Upper lobe of left lung (tissue), 4 donors: ENCODE measurements at regions not wholly inside any gene's neighbourhood (a gene's known extent, or its start where the extent isn't known, plus 50 kb on each side); places are given as distances from the start of the nearest gene placed in this dataset.

Experiments used
- CTCF ChIP-seq, 6 experiments: fragments of 450-650 bp in 4 of 6; fragments of 200-600 bp in 2 of 6; sonication (generic) in 2 of 6; IDR thresholded peaks; one replicate each; pipeline ENCODE4 v1.5.1; 2016 to 2019; ENCODE audit warnings: antibody characterized with exemption in 6 of 6
- EP300 ChIP-seq, 4 donors: sonication (generic); formaldehyde crosslinking; IDR thresholded peaks; one replicate each; pipeline ENCODE4 v1.5.1; 2017; ENCODE audit warnings: antibody characterized with exemption in 4 of 4, control low read depth in 2 of 4
- POLR2A ChIP-seq, 4 donors: fragments of 450-650 bp; IDR thresholded peaks; one replicate each; pipeline ENCODE4 v1.5.1; 2016 to 2017; ENCODE audit warnings: antibody characterized with exemption in 4 of 4, mild to moderate bottlenecking in 2 of 4

- TF ChIP-seq CTCF (IDR thresholded peaks at IDR 0.05) (no peak), POLR2A (IDR thresholded peaks at IDR 0.05) (no peak), EP300 (IDR thresholded peaks at IDR 0.05) (no peak)
Measured at GRCh38 chr11:13080861-13081260, 71.7 kb downstream of the RASSF10 start.
